ENCODE measurements at regions not wholly inside any gene's neighbourhood (a gene's known extent, or its start where the extent isn't known, plus 50 kb on each side); places are given as distances from the start of the nearest gene placed in this dataset.

GRCh38 chr16:65570261-65570660, 448.4 kb upstream of the CDH11 start:
- Histone ChIP-seq H3K79me2 (ENCODE audit: insufficient read depth, low read length) (no peaks in the 10 kb centered on the region), H3K4me3 (replicated peaks in 1 of 3; ENCODE audit: insufficient read depth in 1 of 3, low read depth in 2 of 3, low read length in 3 of 3) (no peak overlapping the region), H3K9me3 (ENCODE audit: low read length) (peaks cover 9% of the 10 kb centered on the region; the same call in 1 of the 2 replicates), H3K4me2 (ENCODE audit: low read depth, low read length) (no peak overlapping the region), H3K36me3 (replicated peaks in 1 of 2; ENCODE audit: control insufficient read depth in 1 of 2, insufficient read depth in 2 of 2, low read length in 2 of 2) (no peaks in the 10 kb centered on the region), H3K4me1 (ENCODE audit: insufficient read depth, low read length) (no peaks in the 10 kb centered on the region), H2AFZ (ENCODE audit: low read length) (no peak overlapping the region), H3K9ac (ENCODE audit: insufficient read depth, low read depth, low read length) (no peak overlapping the region), H3K27me3 (ENCODE audit: control insufficient read depth in 1 of 2, insufficient read depth in 2 of 2, low read length in 2 of 2) (no peaks in the 10 kb centered on the region), H3K27ac (ENCODE audit: extremely low read length, insufficient read depth, low read length) (no peak overlapping the region), H4K20me1 (ENCODE audit: insufficient read depth, low read length) (no peaks in the 10 kb centered on the region)
- intact Hi-C loops (cut with micrococcal nuclease; ENCODE audit: unreplicated experiment) (no loop called here), in situ Hi-C loops (cut with HindIII; ENCODE audit: extremely low pct_ligation_motif_present, low pct_unique_long_range_greater_than_20kb) (no loop called here)
- ATAC-seq (no peak), DNase-seq (ENCODE audit: low spot score) (no peak), FAIRE-seq (no peak)
- ChIA-PET POLR2A (no interaction called here), CTCF (ENCODE audit: low intra/inter-chr PET ratio, low total read pairs) (no interaction called here)
- no TSS peak for BruUV-seq (replicated peaks)
- no peak for TF ChIP-seq BCL6 (CRISPR knock-in tag; IDR thresholded peaks at IDR 0.05)
- no peak for TF ChIP-seq NFRKB (IDR thresholded peaks at IDR 0.05)
- TF ChIP-seq SRY (CRISPR knock-in tag; IDR thresholded peaks at IDR 0.05): no peak
- no peak for TF ChIP-seq RAD51 (IDR thresholded peaks at IDR 0.05; ENCODE audit: borderline replicate concordance)
- TF ChIP-seq U2AF1 (optimal IDR thresholded peaks at IDR 0.05; ENCODE audit: low read depth, low read length): no peak
- no peak for TF ChIP-seq HNRNPLL (IDR thresholded peaks at IDR 0.05; ENCODE audit: low read depth, low read length, poor library complexity, severe bottlenecking)
- WGBS (ENCODE audit: low lambda C conversion rate): 7% methylated on average over 1 of the region's 1 CpG

GRCh38 chr16:65559846-65560245, 438.0 kb upstream of the CDH11 start:
- H4K20me1 ChIP-seq (ENCODE audit: insufficient read depth, low read length): no peaks in the 10 kb centered on the region
- BruUV-seq (replicated peaks): no TSS peak
- no peak overlapping the region for H3K4me2 ChIP-seq (ENCODE audit: low read depth, low read length)
- in situ Hi-C loops (cut with HindIII; ENCODE audit: extremely low pct_ligation_motif_present, low pct_unique_long_range_greater_than_20kb): no loop called here
- TF ChIP-seq ZNF747 (CRISPR knock-in tag; IDR thresholded peaks at IDR 0.05; ENCODE audit: borderline replicate concordance): no peak
- no peak for TF ChIP-seq GPBP1L1 (CRISPR knock-in tag; IDR thresholded peaks at IDR 0.05)
- TF ChIP-seq ZNF563 (CRISPR knock-in tag; IDR thresholded peaks at IDR 0.05): no peak
- TF ChIP-seq MTA1 (CRISPR knock-in tag; IDR thresholded peaks at IDR 0.05; ENCODE audit: borderline replicate concordance): no peak
- TF ChIP-seq HDAC2 (CRISPR knock-in tag; IDR thresholded peaks at IDR 0.05): no peak
- no peak for TF ChIP-seq TOE1 (CRISPR knock-in tag; IDR thresholded peaks at IDR 0.05)
- TF ChIP-seq CHCHD3 (CRISPR knock-in tag; IDR thresholded peaks at IDR 0.05): no peak
- no peak for TF ChIP-seq ZNF292 (CRISPR knock-in tag; IDR thresholded peaks at IDR 0.05; ENCODE audit: borderline replicate concordance, low read depth)
- TF ChIP-seq RELA (CRISPR knock-in tag; IDR thresholded peaks at IDR 0.05): no peak
- no peak for TF ChIP-seq ARNT2 (CRISPR knock-in tag; IDR thresholded peaks at IDR 0.05; ENCODE audit: low read depth)
- TF ChIP-seq STAT5B (CRISPR knock-in tag; IDR thresholded peaks at IDR 0.05): no peak
- H3K27ac ChIP-seq (ENCODE audit: extremely low read length, insufficient read depth, low read length): no peak overlapping the region
- H3K36me3 ChIP-seq (replicated peaks in 1 of 2; ENCODE audit: control insufficient read depth in 1 of 2, insufficient read depth in 2 of 2, low read length in 2 of 2): no peaks in the 10 kb centered on the region
- no peaks in the 10 kb centered on the region for H3K4me1 ChIP-seq (ENCODE audit: insufficient read depth, low read length)
- ChIA-PET CTCF (ENCODE audit: low intra/inter-chr PET ratio, low total read pairs) (no interaction called here), POLR2A (no interaction called here)
- FAIRE-seq: no peak
- WGBS (ENCODE audit: low lambda C conversion rate): under 1% methylated on average over 3 of the region's 3 CpGs
- no peak overlapping the region for H3K9ac ChIP-seq (ENCODE audit: insufficient read depth, low read depth, low read length)
- H3K4me3 ChIP-seq (replicated peaks in 1 of 3; ENCODE audit: insufficient read depth in 1 of 3, low read depth in 2 of 3, low read length in 3 of 3): no peak overlapping the region
- H2AFZ ChIP-seq (ENCODE audit: low read length): no peak overlapping the region
- intact Hi-C loops (cut with micrococcal nuclease; ENCODE audit: unreplicated experiment): no loop called here
- peaks cover 39% of the 10 kb centered on the region for H3K9me3 ChIP-seq (ENCODE audit: low read length)
- DNase-seq (ENCODE audit: low spot score): no peak
- no peak for ATAC-seq
- no peaks in the 10 kb centered on the region for H3K27me3 ChIP-seq (ENCODE audit: control insufficient read depth in 1 of 2, insufficient read depth in 2 of 2, low read length in 2 of 2)
- no peaks in the 10 kb centered on the region for H3K79me2 ChIP-seq (ENCODE audit: insufficient read depth, low read length)
